GM19395 (cell line): ENCODE measurements at regions not wholly inside any gene's neighbourhood (a gene's known extent, or its start where the extent isn't known, plus 50 kb on each side); places are given as distances from the start of the nearest gene placed in this dataset.

Source experiments
- ATAC-seq: cut with Tn5 transposase; IDR thresholded peaks from one replicate; pipeline ENCODE4 v1.9.1; 2021; ENCODE audit warnings: mild to moderate bottlenecking, moderate library complexity; ENCODE audit not compliant: unreplicated experiment

GRCh38 chr3:73772076-73772886, 147.5 kb upstream of the PDZRN3 start:
- no peak for ATAC-seq

GRCh38 chr3:73768524-73769308, 144.0 kb upstream of the PDZRN3 start:
- no peak for ATAC-seq

- no peak for ATAC-seq
These were observed 142.0 kb upstream of the PDZRN3 start for GRCh38 chr3:73766599-73767381.

- no peak for ATAC-seq
These were observed 141.3 kb upstream of the PDZRN3 start for GRCh38 chr3:73765878-73766545.

DNA sequence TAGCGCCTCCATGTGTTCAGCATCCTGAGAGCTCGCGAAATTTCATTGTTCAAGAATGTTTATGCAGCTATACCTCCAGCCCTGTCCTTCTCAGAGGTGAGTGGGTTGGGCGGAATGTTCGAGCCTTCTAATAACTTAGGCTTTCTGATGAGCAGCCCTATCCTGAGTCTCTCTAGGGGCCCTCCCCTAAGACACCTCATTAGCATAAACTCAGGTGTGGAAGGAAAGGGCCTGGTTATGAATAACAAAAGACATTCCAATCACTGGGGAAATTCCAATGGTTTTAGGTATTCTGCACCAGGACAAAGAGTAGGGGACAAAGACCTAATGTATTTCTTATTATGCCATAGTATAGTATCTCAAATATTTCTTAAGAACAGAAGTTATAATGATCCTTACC, 138.1 kb upstream of the PDZRN3 start:
- no peak for ATAC-seq

- no peak for ATAC-seq
These were observed 134.6 kb upstream of the PDZRN3 start for GRCh38 chr3:73759297-73759711.

GRCh38 chr3:73757536-73757935, 132.8 kb upstream of the PDZRN3 start:
- ATAC-seq: no peak

DNA sequence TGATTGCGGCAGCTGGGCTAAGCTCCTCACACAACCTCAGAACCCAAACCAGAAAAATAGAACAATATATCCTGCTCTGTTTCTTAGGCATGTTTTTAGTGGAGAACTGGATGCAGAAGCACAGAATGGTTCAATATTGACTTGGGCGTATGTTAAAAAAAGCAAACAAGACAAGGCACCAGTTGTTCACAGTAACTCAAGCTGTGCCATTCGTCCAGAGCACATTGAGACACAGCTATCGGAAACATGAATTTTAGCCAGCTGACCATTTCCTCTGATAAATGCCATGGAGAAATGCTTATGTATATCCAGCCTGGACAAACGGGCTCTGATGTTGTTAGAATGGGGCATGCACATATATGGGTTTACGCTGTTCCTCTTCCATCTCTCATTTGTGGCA, 129.2 kb upstream of the PDZRN3 start:
- no peak for ATAC-seq

DNA sequence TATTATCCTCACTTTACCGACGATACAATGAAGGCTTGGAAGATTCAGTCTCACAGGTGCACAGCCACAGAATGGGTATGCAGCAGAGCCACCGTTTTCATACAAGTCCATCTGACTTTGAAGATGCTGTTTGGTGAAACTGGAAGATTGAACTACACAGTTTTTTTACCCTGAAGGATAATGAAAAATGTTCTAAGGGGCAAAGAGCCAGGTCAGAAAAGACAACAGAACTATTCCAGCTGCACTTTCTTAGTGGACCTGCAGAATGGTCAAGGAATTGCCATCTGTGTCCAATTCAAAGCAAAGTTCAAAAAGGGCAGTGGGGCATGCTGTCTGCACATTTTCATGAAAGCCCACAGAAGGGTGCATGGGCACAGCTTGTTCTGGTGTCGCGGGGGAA, 127.6 kb upstream of the PDZRN3 start:
- ATAC-seq: no peak

DNA sequence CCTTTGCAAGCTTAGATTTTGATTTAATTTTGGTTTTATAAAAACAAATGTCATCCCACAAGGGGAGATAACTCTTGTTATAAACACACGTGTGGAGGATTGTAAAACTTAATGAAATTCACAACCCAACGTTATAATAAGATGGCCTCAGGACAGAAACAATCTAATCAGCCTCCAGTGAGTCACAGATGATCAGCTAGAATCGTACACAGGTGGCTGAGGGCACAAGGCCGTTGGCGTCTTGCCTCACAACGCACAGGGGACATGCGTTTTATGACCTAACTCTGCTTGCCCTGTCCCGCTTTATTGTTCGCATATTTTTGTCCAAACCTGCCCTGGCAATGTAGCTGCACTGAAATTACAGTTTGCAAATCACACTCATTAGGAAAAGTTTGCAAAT, 121.9 kb upstream of the PDZRN3 start:
- no peak for ATAC-seq

- ATAC-seq: no peak
These were observed 120.9 kb upstream of the PDZRN3 start for GRCh38 chr3:73745526-73746191.

GRCh38 chr3:73743551-73743950, 118.8 kb upstream of the PDZRN3 start:
- ATAC-seq: no peak

GRCh38 chr3:73739791-73740453, 115.2 kb upstream of the PDZRN3 start:
- no peak for ATAC-seq

DNA sequence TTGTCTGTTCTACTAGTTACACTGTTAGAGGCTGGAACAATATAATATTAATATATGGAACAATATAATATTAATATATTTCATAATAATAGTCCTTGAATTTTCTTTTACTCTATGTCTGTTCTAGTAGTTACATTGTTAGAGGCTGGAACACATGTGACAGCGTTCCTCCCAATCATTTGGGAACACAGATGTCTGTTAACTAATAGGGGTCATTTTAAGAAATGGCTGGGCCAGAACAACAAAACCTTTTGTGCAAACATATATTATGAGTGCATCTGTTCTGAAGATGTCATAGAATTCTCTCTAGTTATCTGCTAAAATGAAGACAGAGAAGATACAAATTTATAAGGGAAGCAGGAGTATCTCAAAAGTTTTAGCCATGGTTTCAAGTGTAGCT, 114.0 kb upstream of the PDZRN3 start:
- ATAC-seq: no peak

DNA sequence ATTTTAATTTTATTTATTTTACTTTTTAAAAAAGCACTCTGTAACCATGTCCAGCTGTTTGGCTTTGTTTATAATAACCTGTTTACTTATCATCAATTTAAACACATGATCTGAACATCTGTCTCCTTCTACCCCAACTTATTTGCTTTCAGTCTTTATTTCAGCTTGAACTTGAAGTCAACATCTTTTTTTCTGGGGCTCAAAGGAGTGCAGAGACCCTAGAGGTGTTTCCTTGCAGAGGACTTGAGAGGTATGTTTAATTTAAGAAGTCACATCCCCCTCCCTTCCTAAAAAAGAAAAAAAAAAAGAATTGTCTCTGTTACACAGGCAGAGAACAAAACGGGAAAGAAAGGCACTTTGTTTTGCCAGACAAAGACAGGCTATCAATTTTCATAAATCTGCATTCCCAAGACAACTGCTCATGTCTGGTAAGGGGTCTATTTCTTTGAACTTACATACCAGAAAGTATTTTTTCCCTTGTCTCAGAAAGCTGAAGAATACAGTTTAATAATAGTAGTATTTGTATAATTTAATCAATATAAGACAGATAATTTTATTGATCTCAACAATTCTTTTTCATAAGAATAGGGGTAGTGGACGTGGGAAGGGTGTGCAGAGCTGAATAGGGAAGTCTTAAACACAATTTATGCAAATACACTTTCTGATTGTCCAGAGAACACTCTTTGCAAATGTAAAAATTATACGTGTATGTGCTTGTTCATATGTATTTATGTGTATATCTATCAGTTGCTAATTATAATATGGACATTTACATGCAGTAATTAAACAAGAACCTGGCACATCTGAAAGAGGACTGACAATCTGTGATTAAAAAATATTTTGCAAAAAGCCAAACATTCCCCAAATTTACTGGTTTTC, 109.7 kb upstream of the PDZRN3 start:
- ATAC-seq: no peak

GRCh38 chr3:73733746-73734145, 109.0 kb upstream of the PDZRN3 start:
- ATAC-seq: no peak

DNA sequence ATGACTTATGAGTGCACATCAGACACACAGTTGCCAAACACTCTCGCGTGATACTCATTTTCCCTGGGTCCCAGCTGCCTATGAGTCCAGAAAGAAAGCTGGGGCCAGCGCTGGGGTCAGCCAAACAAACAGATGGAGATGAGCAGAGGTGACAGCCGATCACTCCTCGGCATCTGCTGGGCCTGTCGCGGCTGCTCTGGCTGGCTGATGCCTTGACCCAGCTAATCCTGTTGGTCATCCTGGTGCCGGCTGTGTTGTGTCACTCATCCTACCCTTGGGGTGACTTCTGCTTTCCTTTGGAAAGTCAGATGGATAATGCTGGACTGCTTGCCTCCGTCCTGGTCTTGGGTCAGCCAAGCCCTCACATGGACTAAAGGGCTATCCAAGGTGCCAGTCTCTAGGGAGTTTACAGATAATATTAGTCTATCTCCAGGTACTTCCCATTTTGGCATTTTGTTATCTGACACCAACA, 105.3 kb upstream of the PDZRN3 start:
- no peak for ATAC-seq

GRCh38 chr3:73727854-73728253, 103.1 kb upstream of the PDZRN3 start:
- no peak for ATAC-seq
